Tibial nerve (tissue), 4 donors: ENCODE measurements at regions not wholly inside any gene's neighbourhood (a gene's known extent, or its start where the extent isn't known, plus 50 kb on each side); places are given as distances from the start of the nearest gene placed in this dataset.

Experiments
- CTCF ChIP-seq, 5 experiments: fragments of 200-600 bp in 3 of 5; fragments of 450-650 bp in 2 of 5; sonication (generic) in 3 of 5; IDR thresholded peaks; one replicate each; pipeline ENCODE4 v1.5.1; 2016 to 2019; ENCODE audit warnings: antibody characterized with exemption in 5 of 5, mild to moderate bottlenecking in 3 of 5, moderate library complexity in 2 of 5
- EP300 ChIP-seq, 2 donors: sonication (generic); formaldehyde crosslinking; IDR thresholded peaks; one replicate each; pipeline ENCODE4 v1.6.1; 2017; ENCODE audit warnings: antibody characterized with exemption in 2 of 2, mild to moderate bottlenecking in 1 of 2
- POLR2A ChIP-seq, 2 donors: fragments of 450-650 bp; IDR thresholded peaks; one replicate each; pipeline ENCODE4 v1.6.1; 2017; ENCODE audit warnings: antibody characterized with exemption in 2 of 2, mild to moderate bottlenecking in 2 of 2, moderate library complexity in 2 of 2

GRCh38 chr5:15391704-15392397, 108.1 kb upstream of the FBXL7 start:
- TF ChIP-seq CTCF (IDR thresholded peaks at IDR 0.05) (no peak), POLR2A (IDR thresholded peaks at IDR 0.05) (no peak), EP300 (IDR thresholded peaks at IDR 0.05) (peak in 1 of 2 donors; percentile 40)
